ENCODE measurements at regions not wholly inside any gene's neighbourhood (a gene's known extent, or its start where the extent isn't known, plus 50 kb on each side); places are given as distances from the start of the nearest gene placed in this dataset.

GRCh38 chr4:173449380-173449717 is 50.4 kb upstream of the SCRG1 start:
- H3K27ac ChIP-seq (ENCODE audit: low read length): peak overlapping the region; percentile 74
- DNase-seq: no peak

GRCh38 chr4:173448608-173449379 is 49.9 kb upstream of the SCRG1 start:
- Histone ChIP-seq H3K4me3 (ENCODE audit: low read length) (no peak overlapping the region), H3K36me3 (ENCODE audit: control insufficient read depth, insufficient read depth, low read length) (no peaks in the 10 kb centered on the region), H3K9me3 (replicated peaks; ENCODE audit: control insufficient read depth, low read depth, low read length) (no peaks in the 10 kb centered on the region), H3K4me1 (ENCODE audit: control insufficient read depth, insufficient read depth, low read length) (peaks cover 23% of the 10 kb centered on the region), H3K27ac (ENCODE audit: low read length) (peak overlapping the region; percentile 74), H3K27me3 (ENCODE audit: control insufficient read depth, insufficient read depth, low read length) (no peaks in the 10 kb centered on the region)
- WGBS (ENCODE audit: insufficient coverage): no CpG with 5 or more reads among the region's 4 CpGs
- peak; percentile 79 for DNase-seq

More at GRCh38 chr4:173449380-173449717, 50.4 kb upstream of the SCRG1 start:
- no peaks in the 10 kb centered on the region for H3K36me3 ChIP-seq (ENCODE audit: control insufficient read depth, insufficient read depth, low read length)
- H3K27me3 ChIP-seq (ENCODE audit: control insufficient read depth, insufficient read depth, low read length): no peaks in the 10 kb centered on the region
- peaks cover 23% of the 10 kb centered on the region for H3K4me1 ChIP-seq (ENCODE audit: control insufficient read depth, insufficient read depth, low read length)
- no peak overlapping the region for H3K4me3 ChIP-seq (ENCODE audit: low read length)
- WGBS (ENCODE audit: insufficient coverage): no CpG with 5 or more reads among the region's 3 CpGs
- H3K9me3 ChIP-seq (replicated peaks; ENCODE audit: control insufficient read depth, low read depth, low read length): no peaks in the 10 kb centered on the region
